ENCODE measurements at regions not wholly inside any gene's neighbourhood (a gene's known extent, or its start where the extent isn't known, plus 50 kb on each side); places are given as distances from the start of the nearest gene placed in this dataset.

GRCh38 chr13:21757763-21758162, 86.9 kb downstream of the FGF9 start:
- no peak for DNase-seq (ENCODE audit: low spot score)

GRCh38 chr13:21758441-21758840, 87.6 kb downstream of the FGF9 start:
- no peak for DNase-seq (ENCODE audit: low spot score)

GRCh38 chr13:21759463-21759862, 88.6 kb downstream of the FGF9 start:
- DNase-seq (ENCODE audit: low spot score): no peak

- no peak for DNase-seq (ENCODE audit: low spot score)
Observed at GRCh38 chr13:21759911-21760310, 89.0 kb downstream of the FGF9 start.

GRCh38 chr13:21761770-21762169, 90.9 kb downstream of the FGF9 start:
- DNase-seq (ENCODE audit: low spot score): no peak

GRCh38 chr13:21762512-21762911, 91.6 kb downstream of the FGF9 start:
- no peak for DNase-seq (ENCODE audit: low spot score)

GRCh38 chr13:21767032-21767431, 96.2 kb downstream of the FGF9 start:
- no peak for DNase-seq (ENCODE audit: low spot score)

GRCh38 chr13:21771075-21771474, 100.2 kb downstream of the FGF9 start:
- DNase-seq (ENCODE audit: low spot score): no peak

GRCh38 chr13:21777166-21777565, 106.3 kb downstream of the FGF9 start:
- DNase-seq (ENCODE audit: low spot score): no peak

- DNase-seq (ENCODE audit: low spot score): no peak
Observed at GRCh38 chr13:21777813-21778212, 106.9 kb downstream of the FGF9 start.

- no peak for DNase-seq (ENCODE audit: low spot score)
Observed at GRCh38 chr13:21782736-21783135, 111.9 kb downstream of the FGF9 start.

- DNase-seq (ENCODE audit: low spot score): no peak
Observed at GRCh38 chr13:21785990-21786389, 115.1 kb downstream of the FGF9 start.

- DNase-seq (ENCODE audit: low spot score): no peak
Observed at GRCh38 chr13:21796066-21796465, 125.2 kb downstream of the FGF9 start.

GRCh38 chr13:21796775-21797514, 126.1 kb downstream of the FGF9 start:
- DNase-seq (ENCODE audit: low spot score): no peak

- DNase-seq (ENCODE audit: low spot score): no peak
Observed at GRCh38 chr13:21797736-21798135, 126.9 kb downstream of the FGF9 start.

- DNase-seq (ENCODE audit: low spot score): no peak
Observed at GRCh38 chr13:21798181-21798580, 127.3 kb downstream of the FGF9 start.

- no peak for DNase-seq (ENCODE audit: low spot score)
Observed at GRCh38 chr13:21799671-21800070, 128.8 kb downstream of the FGF9 start.

GRCh38 chr13:21800837-21801616, 130.2 kb downstream of the FGF9 start:
- DNase-seq (ENCODE audit: low spot score): no peak

GRCh38 chr13:21805733-21806132, 134.9 kb downstream of the FGF9 start:
- DNase-seq (ENCODE audit: low spot score): no peak

- no peak for DNase-seq (ENCODE audit: low spot score)
Observed at GRCh38 chr13:21812192-21812626, 141.3 kb downstream of the FGF9 start.

- no peak for DNase-seq (ENCODE audit: low spot score)
Observed at GRCh38 chr13:21813110-21813509, 142.2 kb downstream of the FGF9 start.

GRCh38 chr13:21813844-21814243, 143.0 kb downstream of the FGF9 start:
- no peak for DNase-seq (ENCODE audit: low spot score)

GRCh38 chr13:21814604-21815003, 143.7 kb downstream of the FGF9 start:
- DNase-seq (ENCODE audit: low spot score): no peak

- no peak for DNase-seq (ENCODE audit: low spot score)
Observed at GRCh38 chr13:21817878-21818277, 147.0 kb downstream of the FGF9 start.
